ENCODE measurements at regions not wholly inside any gene's neighbourhood (a gene's known extent, or its start where the extent isn't known, plus 50 kb on each side); places are given as distances from the start of the nearest gene placed in this dataset.

GRCh38 chr1:68938051-68938666 lies 441.3 kb upstream of the DEPDC1 start:
- DNase-seq, result no peak
- TF ChIP-seq, protein P1, sequence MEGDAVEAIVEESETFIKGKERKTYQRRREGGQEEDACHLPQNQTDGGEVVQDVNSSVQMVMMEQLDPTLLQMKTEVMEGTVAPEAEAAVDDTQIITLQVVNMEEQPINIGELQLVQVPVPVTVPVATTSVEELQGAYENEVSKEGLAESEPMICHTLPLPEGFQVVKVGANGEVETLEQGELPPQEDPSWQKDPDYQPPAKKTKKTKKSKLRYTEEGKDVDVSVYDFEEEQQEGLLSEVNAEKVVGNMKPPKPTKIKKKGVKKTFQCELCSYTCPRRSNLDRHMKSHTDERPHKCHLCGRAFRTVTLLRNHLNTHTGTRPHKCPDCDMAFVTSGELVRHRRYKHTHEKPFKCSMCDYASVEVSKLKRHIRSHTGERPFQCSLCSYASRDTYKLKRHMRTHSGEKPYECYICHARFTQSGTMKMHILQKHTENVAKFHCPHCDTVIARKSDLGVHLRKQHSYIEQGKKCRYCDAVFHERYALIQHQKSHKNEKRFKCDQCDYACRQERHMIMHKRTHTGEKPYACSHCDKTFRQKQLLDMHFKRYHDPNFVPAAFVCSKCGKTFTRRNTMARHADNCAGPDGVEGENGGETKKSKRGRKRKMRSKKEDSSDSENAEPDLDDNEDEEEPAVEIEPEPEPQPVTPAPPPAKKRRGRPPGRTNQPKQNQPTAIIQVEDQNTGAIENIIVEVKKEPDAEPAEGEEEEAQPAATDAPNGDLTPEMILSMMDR (IDR thresholded peaks at IDR 0.05), result no peak
- Histone ChIP-seq H3K36me3 (no peaks in the 10 kb centered on the region), H3K27me3 (no peaks in the 10 kb centered on the region), H3K4me3 (no peak overlapping the region), H3K4me1 (peaks cover 0 to 6% (median 0%) of the 10 kb centered on the region in 4 donors), H3K27ac (no peak overlapping the region), H3K9me3 (no peaks in the 10 kb centered on the region)
- intact Hi-C loops (cut with DNase I; ENCODE audit: low total_unique reads), result no loop called here

DNA sequence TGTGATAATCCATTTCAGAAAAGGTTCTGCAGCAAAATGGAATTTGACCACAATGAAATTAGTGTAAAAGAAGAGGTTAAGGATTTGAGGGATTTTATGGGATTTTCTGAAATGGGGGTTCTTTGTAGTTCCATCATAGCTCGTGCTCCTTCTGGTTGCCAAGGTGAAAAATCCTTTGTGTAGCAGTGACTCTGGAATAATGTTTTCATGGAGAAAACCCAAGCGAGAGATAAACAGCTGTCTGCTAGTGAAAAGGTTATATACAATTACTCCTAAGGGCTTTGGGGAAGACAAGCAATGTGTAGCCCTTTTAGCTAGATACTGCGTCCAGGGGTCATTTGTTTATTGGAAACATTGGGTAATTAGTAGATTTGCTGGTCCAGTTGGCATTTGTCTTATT lies 453.2 kb upstream of the DEPDC1 start:
- Histone ChIP-seq H3K36me3 (no peaks in the 10 kb centered on the region), H3K9me3 (no peaks in the 10 kb centered on the region), H3K4me3 (no peak overlapping the region), H3K27ac (no peak overlapping the region), H3K4me1 (peaks cover 0 to 3% (median 0%) of the 10 kb centered on the region in 4 donors), H3K27me3 (no peaks in the 10 kb centered on the region)
- TF ChIP-seq, protein P1 (IDR thresholded peaks at IDR 0.05), result no peak
- no peak for DNase-seq
- intact Hi-C loops (cut with DNase I; ENCODE audit: low total_unique reads), result no loop called here

DNA sequence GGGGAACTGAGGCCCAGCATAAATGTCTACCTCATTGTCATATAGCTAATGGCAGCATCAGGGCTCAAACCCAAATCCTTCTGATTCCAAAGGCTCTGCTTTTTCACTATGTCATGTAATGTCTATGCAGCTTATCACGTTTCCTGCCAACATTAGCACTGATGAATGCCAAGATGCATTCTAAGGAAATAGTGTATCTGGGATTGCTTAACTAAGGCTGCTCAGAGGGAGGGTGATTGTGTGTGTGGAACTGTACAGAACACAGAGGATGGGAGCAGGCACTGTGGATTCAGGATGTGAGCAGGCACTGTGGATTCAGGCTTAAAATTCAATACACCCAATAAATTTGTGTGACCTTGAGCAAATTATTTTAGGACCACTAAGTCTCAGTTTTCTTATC lies 456.4 kb upstream of the DEPDC1 start:
- no peaks in the 10 kb centered on the region for H3K9me3 ChIP-seq

GRCh38 chr1:68954841-68955240 lies 458.0 kb upstream of the DEPDC1 start:
- Histone ChIP-seq H3K4me1 (peaks cover 0 to 29% (median 13%) of the 10 kb centered on the region in 4 donors), H3K4me3 (no peak overlapping the region), H3K36me3 (no peaks in the 10 kb centered on the region), H3K27ac (no peak overlapping the region), H3K27me3 (no peaks in the 10 kb centered on the region), H3K9me3 (no peaks in the 10 kb centered on the region)
- intact Hi-C loops (cut with DNase I; ENCODE audit: low total_unique reads), result no loop called here
- TF ChIP-seq, protein P1 (IDR thresholded peaks at IDR 0.05), result no peak
- DNase-seq, result no peak

More for the DNA sequence above, 456.4 kb upstream of the DEPDC1 start:
- Histone ChIP-seq H3K27ac (no peak overlapping the region), H3K4me3 (no peak overlapping the region), H3K27me3 (no peaks in the 10 kb centered on the region), H3K36me3 (no peaks in the 10 kb centered on the region), H3K4me1 (peaks cover 0 to 14% (median 3%) of the 10 kb centered on the region in 4 donors)
- intact Hi-C loops (cut with DNase I; ENCODE audit: low total_unique reads), result no loop called here
- DNase-seq, result no peak
- TF ChIP-seq, protein P1 (IDR thresholded peaks at IDR 0.05), result no peak

GRCh38 chr1:68955424-68955823 lies 458.5 kb upstream of the DEPDC1 start:
- intact Hi-C loops (cut with DNase I; ENCODE audit: low total_unique reads), result no loop called here
- Histone ChIP-seq H3K9me3 (no peaks in the 10 kb centered on the region), H3K36me3 (no peaks in the 10 kb centered on the region), H3K4me1 (peaks cover 0 to 30% (median 13%) of the 10 kb centered on the region in 4 donors), H3K4me3 (no peak overlapping the region), H3K27me3 (no peaks in the 10 kb centered on the region), H3K27ac (no peak overlapping the region)
- TF ChIP-seq, protein P1 (IDR thresholded peaks at IDR 0.05), result no peak
- no peak for DNase-seq

Measured in tibial artery (tissue), 4 donors.